SKM-1 (cell line): ENCODE measurements at regions not wholly inside any gene's neighbourhood (a gene's known extent, or its start where the extent isn't known, plus 50 kb on each side); places are given as distances from the start of the nearest gene placed in this dataset.
A peak's percentile ranks its signal among the peaks of the same experiment; 100 is the strongest.

Experiments used
- DNase-seq: peaks from one replicate; lab custom pipeline; 2025; ENCODE audit not compliant: unreplicated experiment; lab: John Stamatoyannopoulos, UW

DNA sequence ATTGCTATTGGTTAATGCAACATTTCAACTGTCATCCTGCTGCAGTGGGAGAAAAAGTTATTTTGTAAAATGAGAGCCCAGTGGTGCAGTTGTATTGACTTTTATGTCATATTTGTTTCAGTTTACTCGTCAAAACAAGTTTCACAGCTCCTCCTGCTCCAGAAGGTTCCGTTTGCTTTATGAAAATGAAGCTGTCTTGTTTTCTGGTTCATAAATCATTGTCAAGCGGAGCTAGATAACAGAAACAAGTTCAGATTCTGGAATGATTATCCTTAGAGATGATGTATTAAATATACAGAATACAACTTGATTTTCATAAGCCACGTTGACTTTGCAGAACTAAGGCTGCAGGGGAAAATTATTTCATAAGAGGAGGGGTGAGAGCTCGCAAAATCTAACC, 970.5 kb upstream of the NR2F2 start:
- no peak for DNase-seq

GRCh38 chr15:95362306-95362705, 968.2 kb upstream of the NR2F2 start:
- no peak for DNase-seq

- no peak for DNase-seq
Observed at GRCh38 chr15:95363646-95364045, 966.9 kb upstream of the NR2F2 start.

- DNase-seq: peak; percentile 13
Observed at GRCh38 chr15:95365511-95366107, 964.9 kb upstream of the NR2F2 start.

DNA sequence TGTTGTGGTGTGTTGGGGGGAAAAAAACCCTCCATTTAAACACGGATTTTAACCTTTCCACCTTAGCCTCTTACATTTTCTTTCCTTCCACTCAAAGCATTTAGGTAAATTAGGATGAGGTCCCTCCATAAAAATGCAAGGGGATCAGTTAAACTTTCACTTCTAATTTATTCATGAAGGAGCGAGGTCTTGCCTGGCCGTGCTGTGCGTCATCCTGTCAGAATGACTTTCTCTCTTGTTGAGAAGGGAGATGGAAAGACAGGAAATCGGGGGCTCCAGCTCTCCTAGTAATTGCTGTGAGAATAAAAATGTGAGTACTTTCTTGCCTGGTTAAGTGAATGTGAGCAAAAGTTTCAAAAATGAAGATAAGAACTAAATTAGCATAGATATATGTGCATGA, 962.3 kb upstream of the NR2F2 start:
- no peak for DNase-seq

- DNase-seq: no peak
Observed at GRCh38 chr15:95368755-95369601, 961.5 kb upstream of the NR2F2 start.

- DNase-seq: no peak
Observed at GRCh38 chr15:95370291-95370690, 960.2 kb upstream of the NR2F2 start.

DNA sequence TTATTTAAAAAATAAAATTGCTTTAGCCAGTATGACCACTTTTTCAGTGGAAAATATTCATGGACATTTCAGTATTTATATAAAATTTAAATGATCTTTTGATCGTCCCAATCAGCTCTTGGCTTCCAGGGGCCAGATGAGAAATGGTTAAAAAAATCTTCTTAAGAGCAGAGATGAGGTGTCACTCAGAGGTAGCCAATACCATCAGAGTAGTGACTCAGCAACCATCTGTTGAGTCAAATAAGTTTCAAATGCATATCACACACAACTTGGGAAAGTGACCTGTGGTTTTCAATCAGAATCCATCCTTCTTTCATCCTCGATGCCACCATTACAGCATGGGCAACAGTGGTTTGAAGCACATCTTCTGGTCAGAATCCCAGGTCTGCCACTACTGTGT, 958.8 kb upstream of the NR2F2 start:
- no peak for DNase-seq

DNA sequence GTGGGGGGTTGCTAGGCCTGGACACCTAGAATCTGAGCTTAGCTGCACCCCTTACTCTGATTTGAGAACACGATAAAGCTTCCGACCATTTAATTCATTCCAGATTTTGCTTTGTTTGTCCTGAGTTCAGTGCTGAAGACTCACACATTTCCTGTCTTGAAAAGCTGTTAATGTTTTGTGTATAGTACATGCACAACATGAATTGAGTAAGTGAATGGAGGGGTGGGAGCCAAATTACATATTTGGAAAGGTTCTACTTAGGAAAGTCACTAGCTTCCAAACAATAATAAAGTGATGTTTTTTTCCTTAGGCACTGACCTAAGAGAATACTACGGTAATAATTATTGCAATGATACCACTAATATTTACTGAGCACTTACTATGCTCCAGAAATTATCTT, 955.2 kb upstream of the NR2F2 start:
- DNase-seq: no peak

GRCh38 chr15:95377258-95377852, 953.1 kb upstream of the NR2F2 start:
- DNase-seq: no peak

DNA sequence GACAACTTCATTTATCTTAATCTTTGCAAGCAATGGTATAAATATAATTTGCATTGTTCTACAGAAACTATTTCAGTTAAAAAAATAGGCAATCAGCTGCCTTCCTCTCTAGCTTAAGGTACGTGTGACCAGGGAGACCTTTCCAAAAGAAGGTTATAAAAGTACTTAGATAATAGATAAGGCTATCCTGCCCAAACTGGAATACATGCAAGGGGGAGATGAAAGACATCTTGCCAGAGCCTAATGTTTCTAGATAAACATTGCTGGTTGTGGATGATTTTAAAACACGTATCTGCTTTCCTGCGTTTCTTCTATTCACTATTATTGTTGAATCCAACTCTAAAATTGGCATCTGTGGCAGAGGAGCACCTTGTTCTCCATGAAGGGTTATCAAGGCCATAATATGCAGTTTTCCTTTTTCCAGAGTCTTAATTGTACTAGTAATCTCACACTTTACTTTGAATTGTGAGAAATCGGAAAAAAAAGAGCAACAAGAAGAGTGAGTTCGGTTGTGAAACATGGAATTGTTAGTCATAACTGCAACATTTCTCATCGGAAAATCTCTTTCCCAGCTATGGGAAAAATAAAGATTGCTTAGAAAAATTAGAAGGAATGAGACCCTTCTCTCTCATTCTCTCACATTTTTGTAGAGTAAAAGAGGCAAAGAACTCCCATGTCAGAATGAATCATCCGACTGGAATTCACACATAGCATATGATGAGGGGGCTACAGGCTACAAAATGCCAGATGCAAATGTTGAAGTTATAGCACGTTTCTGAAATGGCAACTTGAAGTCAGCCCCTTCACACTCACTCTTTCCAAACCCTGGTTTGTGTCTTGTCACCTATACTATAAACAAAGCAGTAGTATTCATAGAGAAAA, 936.1 kb upstream of the NR2F2 start:
- DNase-seq: no peak

DNA sequence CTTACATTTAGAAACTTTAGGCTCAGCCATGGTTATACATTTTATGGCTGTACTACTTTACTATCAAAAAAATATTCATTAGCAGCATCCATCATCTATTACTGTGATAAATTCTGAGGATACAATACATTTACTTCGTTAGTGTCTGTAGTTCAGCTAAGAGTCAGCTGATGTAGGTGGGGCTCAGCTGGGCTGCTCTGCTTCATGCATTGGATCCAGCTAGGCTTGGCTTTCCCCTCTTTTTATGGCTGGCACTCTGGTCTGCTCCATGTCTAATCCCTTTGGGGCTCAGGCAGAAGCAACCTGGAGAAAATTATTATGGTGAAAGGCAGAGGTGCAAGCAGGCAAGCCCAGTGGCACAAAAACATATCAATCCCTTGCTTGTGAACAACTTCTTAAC, 930.1 kb upstream of the NR2F2 start:
- no peak for DNase-seq

- DNase-seq: no peak
Observed at GRCh38 chr15:95401587-95401986, 928.9 kb upstream of the NR2F2 start.

GRCh38 chr15:95405447-95405846, 925.1 kb upstream of the NR2F2 start:
- DNase-seq: no peak

- no peak for DNase-seq
Observed at GRCh38 chr15:95407534-95407933, 923.0 kb upstream of the NR2F2 start.

DNA sequence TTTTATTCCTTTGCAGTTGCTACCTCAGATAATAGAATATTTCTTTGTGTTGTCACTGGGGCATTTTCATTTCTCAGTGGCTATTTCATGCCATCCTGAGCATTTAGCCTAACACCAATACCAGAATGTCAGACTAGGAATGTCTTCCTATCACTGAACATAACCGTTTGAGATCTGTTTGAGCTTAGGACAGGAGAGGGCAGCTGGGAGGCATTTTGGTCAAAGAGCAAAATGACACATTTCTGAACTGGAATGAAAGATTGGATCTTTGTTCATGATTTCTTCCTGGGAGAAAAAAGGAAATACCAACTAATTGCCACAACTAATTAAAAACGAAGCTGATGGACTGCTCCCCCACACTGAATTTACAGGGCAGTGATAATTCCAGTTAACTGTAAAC, 921.3 kb upstream of the NR2F2 start:
- no peak for DNase-seq

GRCh38 chr15:95409626-95410310, 920.7 kb upstream of the NR2F2 start:
- no peak for DNase-seq

GRCh38 chr15:95410757-95411156, 919.7 kb upstream of the NR2F2 start:
- no peak for DNase-seq

DNA sequence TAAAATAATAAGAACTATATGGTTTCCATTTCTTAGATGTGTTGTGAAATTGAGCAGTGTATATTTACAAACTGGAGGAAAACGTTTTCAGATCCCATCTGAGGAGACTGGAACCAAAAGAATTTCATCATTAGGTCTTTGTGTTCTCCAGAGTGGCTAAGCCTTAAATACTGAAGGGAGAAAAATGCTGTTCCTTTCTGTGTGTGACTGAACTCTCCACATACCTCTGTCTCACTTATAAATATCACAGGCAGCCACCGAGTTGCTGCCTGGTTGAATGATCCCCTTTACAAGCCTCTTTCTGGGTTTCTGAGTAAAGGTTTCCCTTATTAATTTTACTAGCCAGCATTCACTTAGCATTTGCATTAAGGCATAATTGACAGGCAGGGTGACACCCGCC, 913.9 kb upstream of the NR2F2 start:
- no peak for DNase-seq

DNA sequence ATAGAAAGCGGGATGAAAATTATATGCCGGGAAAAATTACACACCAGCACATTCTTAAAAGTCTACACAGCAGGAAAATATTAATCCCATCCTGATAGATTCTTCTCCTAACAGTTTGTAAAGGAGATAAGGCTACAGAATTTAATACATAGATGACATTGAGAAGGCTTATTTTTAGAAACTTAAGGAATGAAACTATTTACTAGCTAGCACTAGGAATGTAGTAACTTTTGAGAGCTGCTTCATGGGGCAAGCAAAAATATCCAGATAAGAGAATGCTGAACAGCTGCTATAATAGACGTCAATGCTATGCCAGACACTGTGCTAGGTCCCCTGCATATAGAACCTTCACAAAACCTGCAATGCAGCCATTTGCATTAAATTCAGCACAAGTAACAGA, 912.7 kb upstream of the NR2F2 start:
- no peak for DNase-seq

DNA sequence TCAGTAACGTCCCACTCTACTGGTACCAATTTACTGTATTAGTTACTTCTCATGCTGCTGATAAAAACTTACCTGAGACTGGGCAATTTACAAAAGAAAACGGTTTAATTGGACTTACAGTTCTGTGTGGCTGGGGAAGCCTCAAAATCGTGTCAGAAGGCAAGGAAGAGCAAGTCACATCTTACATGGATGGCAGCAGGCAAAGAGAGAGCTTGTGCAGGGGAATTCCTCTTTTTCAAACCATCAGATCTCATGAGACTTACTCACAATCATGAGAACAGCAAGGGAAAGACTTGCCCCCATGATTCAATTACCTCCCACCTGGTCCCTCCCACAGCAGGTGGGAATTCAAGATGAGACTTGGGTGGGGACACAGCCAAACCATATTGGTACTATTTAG, 908.2 kb upstream of the NR2F2 start:
- DNase-seq: no peak
